Testis (tissue), 2 donors: ENCODE measurements at regions not wholly inside any gene's neighbourhood (a gene's known extent, or its start where the extent isn't known, plus 50 kb on each side); places are given as distances from the start of the nearest gene placed in this dataset.
"Not testable (repeated sequence)": the region's sequence is repeated elsewhere in the genome, so short reads cannot be mapped to it uniquely, and the experiment has no call there.

Experiments used
- POLR2A ChIP-seq: fragments of 450-650 bp; IDR thresholded peaks from one replicate; pipeline ENCODE4 v1.6.1; 2017; ENCODE audit warnings: antibody characterized with exemption, mild to moderate bottlenecking, moderate library complexity
- TF ChIP-seq, protein P1 (sequence below), 3 experiments: fragments of 450-650 bp in 2 of 3; fragments of 200-600 bp in 1 of 3; sonication (generic) in 1 of 3; IDR thresholded peaks; one replicate each; pipeline ENCODE4 v1.5.1; 2016 to 2019; ENCODE audit warnings: antibody characterized with exemption in 3 of 3, mild to moderate bottlenecking in 2 of 3, moderate library complexity in 1 of 3

DNA sequence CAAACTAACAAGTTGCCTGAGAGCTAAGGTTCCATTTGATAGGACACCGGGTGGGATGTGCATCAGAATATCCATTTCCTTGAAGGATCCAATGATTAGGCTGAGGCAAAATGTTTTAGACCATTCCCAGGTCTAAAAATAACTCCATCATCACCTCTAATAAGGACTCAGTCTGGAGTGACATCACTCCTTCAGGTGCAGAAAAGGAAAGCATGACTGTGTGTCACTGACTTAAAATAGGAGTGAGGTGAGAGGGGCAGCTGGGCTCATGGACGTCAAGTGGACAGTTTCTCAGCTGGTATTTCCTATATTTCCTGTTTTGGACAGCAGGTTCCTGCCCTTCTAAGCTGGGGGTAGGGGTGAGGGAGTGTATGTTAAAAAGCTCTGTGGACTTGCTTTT, 135.9 kb upstream of the PLGLB2 start:
- not testable (repeated sequence) for TF ChIP-seq POLR2A
- TF ChIP-seq, protein P1, sequence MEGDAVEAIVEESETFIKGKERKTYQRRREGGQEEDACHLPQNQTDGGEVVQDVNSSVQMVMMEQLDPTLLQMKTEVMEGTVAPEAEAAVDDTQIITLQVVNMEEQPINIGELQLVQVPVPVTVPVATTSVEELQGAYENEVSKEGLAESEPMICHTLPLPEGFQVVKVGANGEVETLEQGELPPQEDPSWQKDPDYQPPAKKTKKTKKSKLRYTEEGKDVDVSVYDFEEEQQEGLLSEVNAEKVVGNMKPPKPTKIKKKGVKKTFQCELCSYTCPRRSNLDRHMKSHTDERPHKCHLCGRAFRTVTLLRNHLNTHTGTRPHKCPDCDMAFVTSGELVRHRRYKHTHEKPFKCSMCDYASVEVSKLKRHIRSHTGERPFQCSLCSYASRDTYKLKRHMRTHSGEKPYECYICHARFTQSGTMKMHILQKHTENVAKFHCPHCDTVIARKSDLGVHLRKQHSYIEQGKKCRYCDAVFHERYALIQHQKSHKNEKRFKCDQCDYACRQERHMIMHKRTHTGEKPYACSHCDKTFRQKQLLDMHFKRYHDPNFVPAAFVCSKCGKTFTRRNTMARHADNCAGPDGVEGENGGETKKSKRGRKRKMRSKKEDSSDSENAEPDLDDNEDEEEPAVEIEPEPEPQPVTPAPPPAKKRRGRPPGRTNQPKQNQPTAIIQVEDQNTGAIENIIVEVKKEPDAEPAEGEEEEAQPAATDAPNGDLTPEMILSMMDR (IDR thresholded peaks at IDR 0.05) = not testable (repeated sequence)
